ENCODE measurements at regions not wholly inside any gene's neighbourhood (a gene's known extent, or its start where the extent isn't known, plus 50 kb on each side); places are given as distances from the start of the nearest gene placed in this dataset.

GRCh38 chr5:21680641-21681040, 1172.5 kb downstream of the CDH12 start:
- Histone ChIP-seq H3K9ac (ENCODE audit: low read length) (no peak overlapping the region), H4K20me1 (ENCODE audit: insufficient read depth, low read length) (no peaks in the 10 kb centered on the region), H3K27ac (ENCODE audit: low read length) (no peak overlapping the region), H3F3A (ENCODE audit: insufficient read depth, low read length) (no peaks in the 10 kb centered on the region), H3K4me3 (ENCODE audit: low read length) (no peak overlapping the region), H3K4me1 (ENCODE audit: low read length) (no peaks in the 10 kb centered on the region), H3K9me3 (replicated peaks; ENCODE audit: insufficient read depth, low read length) (no peaks in the 10 kb centered on the region), H2AFZ (ENCODE audit: low read length) (no peak overlapping the region), H3K9me2 (replicated peaks; ENCODE audit: insufficient read depth, low read length) (no peaks in the 10 kb centered on the region), H3K36me3 (replicated peaks; ENCODE audit: insufficient read depth, low read length) (no peaks in the 10 kb centered on the region), H3K4me2 (ENCODE audit: low read depth, low read length) (no peak overlapping the region), H3K79me2 (ENCODE audit: low read length) (no peaks in the 10 kb centered on the region), H3K27me3 (replicated peaks; ENCODE audit: insufficient read depth, low read length) (no peaks in the 10 kb centered on the region)
- TF ChIP-seq CTCF (IDR thresholded peaks at IDR 0.05; ENCODE audit: low read length) (no peak), EZH2phosphoT487 (IDR thresholded peaks at IDR 0.05; ENCODE audit: low read length) (no peak)
- DNase-seq = no peak

GRCh38 chr5:21680196-21680595, 1172.9 kb downstream of the CDH12 start:
- Histone ChIP-seq H3K4me1 (ENCODE audit: low read length) (no peaks in the 10 kb centered on the region), H3K9me3 (replicated peaks; ENCODE audit: insufficient read depth, low read length) (no peaks in the 10 kb centered on the region), H4K20me1 (ENCODE audit: insufficient read depth, low read length) (no peaks in the 10 kb centered on the region), H3K4me3 (ENCODE audit: low read length) (no peak overlapping the region), H3K36me3 (replicated peaks; ENCODE audit: insufficient read depth, low read length) (no peaks in the 10 kb centered on the region), H3K9ac (ENCODE audit: low read length) (no peak overlapping the region), H3K27ac (ENCODE audit: low read length) (no peak overlapping the region), H3K27me3 (replicated peaks; ENCODE audit: insufficient read depth, low read length) (no peaks in the 10 kb centered on the region), H3F3A (ENCODE audit: insufficient read depth, low read length) (no peaks in the 10 kb centered on the region), H2AFZ (ENCODE audit: low read length) (no peak overlapping the region), H3K9me2 (replicated peaks; ENCODE audit: insufficient read depth, low read length) (no peaks in the 10 kb centered on the region), H3K4me2 (ENCODE audit: low read depth, low read length) (no peak overlapping the region), H3K79me2 (ENCODE audit: low read length) (no peaks in the 10 kb centered on the region)
- TF ChIP-seq CTCF (IDR thresholded peaks at IDR 0.05; ENCODE audit: low read length) (no peak), EZH2phosphoT487 (IDR thresholded peaks at IDR 0.05; ENCODE audit: low read length) (no peak), EZH2 (optimal IDR thresholded peaks at IDR 0.05; ENCODE audit: low read depth, low read length) (no peak)
- no peak for DNase-seq

GRCh38 chr5:21678526-21678925, 1174.6 kb downstream of the CDH12 start:
- H2AFZ ChIP-seq (ENCODE audit: low read length) = no peak overlapping the region
- H3K9me3 ChIP-seq (replicated peaks; ENCODE audit: insufficient read depth, low read length) = no peaks in the 10 kb centered on the region
- no peaks in the 10 kb centered on the region for H4K20me1 ChIP-seq (ENCODE audit: insufficient read depth, low read length)
- no peaks in the 10 kb centered on the region for H3F3A ChIP-seq (ENCODE audit: insufficient read depth, low read length)
- no peak for DNase-seq
- no peak for TF ChIP-seq EZH2 (optimal IDR thresholded peaks at IDR 0.05; ENCODE audit: low read depth, low read length)
- no peak for TF ChIP-seq EZH2phosphoT487 (IDR thresholded peaks at IDR 0.05; ENCODE audit: low read length)
- TF ChIP-seq CTCF (IDR thresholded peaks at IDR 0.05; ENCODE audit: low read length) = no peak
- no peak overlapping the region for H3K4me3 ChIP-seq (ENCODE audit: low read length)
- H3K36me3 ChIP-seq (replicated peaks; ENCODE audit: insufficient read depth, low read length) = no peaks in the 10 kb centered on the region
- no peak overlapping the region for H3K27ac ChIP-seq (ENCODE audit: low read length)
- no peaks in the 10 kb centered on the region for H3K79me2 ChIP-seq (ENCODE audit: low read length)
- H3K4me2 ChIP-seq (ENCODE audit: low read depth, low read length) = no peak overlapping the region
- H3K9ac ChIP-seq (ENCODE audit: low read length) = no peak overlapping the region
- H3K9me2 ChIP-seq (replicated peaks; ENCODE audit: insufficient read depth, low read length) = no peaks in the 10 kb centered on the region
- H3K4me1 ChIP-seq (ENCODE audit: low read length) = no peaks in the 10 kb centered on the region
- no peaks in the 10 kb centered on the region for H3K27me3 ChIP-seq (replicated peaks; ENCODE audit: insufficient read depth, low read length)

Data from MM.1S (cell line).